ENCODE measurements at regions not wholly inside any gene's neighbourhood (a gene's known extent, or its start where the extent isn't known, plus 50 kb on each side); places are given as distances from the start of the nearest gene placed in this dataset.

DNA sequence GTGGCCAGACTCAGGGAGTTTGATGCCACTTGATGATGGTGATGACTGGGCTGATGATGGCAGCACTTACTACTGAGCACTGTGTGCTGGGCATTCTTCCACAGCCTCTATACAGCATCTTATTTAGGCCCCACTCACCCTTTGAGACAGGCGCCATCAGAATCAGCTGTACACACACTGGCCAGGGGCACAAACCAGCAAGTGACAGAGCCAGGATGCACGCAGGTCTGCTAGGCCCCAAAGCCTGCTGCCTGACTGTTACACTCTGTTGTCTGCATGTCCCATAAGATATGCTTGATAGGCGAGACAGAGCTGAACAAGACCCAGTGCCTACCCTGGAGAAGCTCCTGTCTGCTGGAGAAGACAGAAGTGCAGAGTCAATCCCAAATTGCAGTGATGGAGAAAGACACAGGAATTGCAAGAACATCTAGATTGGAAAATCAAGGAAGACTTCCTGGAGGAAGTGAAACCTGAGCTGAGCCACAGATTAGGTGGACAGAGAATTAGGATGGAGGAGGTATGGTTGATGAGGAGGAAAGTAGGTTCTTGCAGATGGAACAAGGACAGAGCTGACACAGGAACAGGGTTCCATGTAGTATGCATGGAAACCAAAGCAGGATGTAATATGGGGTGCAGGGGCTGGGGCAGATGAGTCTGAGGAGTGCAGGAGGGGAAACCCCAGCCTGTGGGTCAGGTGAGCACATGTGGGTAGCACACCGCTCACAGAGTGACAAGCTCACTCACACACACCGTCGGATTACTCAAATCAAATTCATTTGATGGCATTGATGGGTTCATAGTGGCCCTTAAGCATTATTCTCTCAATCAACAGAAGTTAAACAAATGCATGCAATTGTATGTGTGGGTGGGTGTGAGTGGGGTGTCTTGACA, 117.3 kb downstream of the BEGAIN start:
- DNase-seq (ENCODE audit: low spot score) = no peak

DNA sequence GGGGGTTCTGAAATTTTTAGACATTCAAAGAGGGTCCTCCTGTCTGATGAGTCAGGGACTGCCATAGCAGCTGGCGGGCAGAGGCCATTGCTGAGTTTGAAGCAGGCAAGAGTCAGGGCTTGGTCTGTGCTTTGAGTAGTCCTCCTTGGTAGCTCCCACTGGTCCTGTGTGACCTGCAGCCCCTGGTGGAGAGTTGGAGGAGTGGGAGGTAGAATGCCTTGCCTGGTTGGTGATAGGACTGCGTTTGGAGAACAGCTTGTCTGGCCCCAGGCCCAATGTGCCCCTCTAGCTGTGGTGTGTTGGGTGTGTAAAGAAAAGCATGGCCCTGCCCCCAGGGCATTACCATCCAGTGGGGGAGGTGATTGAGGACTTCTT, 116.7 kb downstream of the BEGAIN start:
- no peak for DNase-seq (ENCODE audit: low spot score)

DNA sequence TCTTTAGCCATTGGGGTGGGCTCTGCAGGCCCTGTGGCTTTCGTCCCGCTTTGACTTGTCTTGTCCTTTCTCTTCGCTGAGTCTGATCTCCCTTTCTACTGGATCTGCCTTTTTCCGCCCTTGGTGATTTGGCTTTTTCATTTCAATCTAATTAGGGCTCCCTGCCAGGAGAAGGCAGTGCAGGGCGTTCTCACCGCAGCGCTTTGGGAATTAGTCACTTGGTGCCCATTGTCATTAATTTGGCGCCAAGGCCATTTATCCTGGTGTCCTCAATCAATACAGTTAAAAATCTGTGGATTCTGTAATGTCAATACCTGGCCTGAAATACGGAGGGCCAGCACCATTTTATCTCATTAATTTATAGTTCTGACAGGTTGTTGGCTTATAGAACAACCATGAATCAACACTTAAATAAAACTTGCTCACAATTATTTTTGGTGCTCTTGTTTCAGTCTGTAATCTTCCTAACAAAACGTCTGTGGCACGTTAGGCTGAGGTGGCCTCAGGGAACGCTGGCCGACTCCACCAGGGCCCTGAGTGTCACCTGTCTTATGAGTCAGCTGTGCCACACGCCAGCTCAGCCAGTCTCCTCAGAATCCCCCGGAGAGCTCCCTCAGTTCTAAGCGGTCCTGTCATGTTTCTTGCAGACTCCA, 115.7 kb downstream of the BEGAIN start:
- no peak for DNase-seq (ENCODE audit: low spot score)

DNA sequence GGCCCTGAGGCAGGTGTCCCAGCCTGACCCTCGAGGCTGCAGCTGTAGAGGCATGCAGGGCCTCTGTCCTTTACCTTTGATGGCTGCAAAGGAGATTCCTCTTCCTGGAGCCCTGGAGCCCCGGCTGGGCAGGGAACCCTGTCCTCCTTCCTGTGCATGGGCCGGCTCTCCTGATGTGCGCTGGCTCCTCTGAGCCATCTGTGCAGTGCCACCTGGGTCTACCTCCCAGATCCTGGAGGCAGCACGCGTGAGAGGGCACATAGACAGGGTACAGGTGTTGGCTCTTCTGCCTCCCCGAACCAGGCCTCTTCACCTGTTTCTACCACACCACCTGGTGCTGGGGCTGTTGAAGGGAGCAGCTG, 115.1 kb downstream of the BEGAIN start:
- DNase-seq (ENCODE audit: low spot score) = no peak

DNA sequence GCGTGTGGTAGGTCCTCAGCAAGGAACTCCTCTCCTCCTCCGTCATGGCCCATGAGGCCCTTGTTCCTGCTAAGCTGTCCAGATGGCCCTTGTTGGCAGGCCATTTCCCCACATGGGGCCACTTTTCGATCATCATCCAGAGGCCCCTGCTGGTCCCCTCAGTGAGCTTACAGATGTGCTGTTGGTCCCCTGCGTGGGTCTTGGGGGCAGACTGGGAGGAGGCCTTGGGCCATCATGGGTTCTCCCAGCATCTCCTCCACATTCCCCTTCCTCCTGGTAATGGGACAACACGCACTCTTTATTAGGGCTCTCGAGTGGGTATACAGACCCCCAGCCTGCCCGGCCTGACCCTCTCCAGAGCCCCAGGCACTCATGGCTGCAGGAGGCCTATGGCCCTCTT, 114.7 kb downstream of the BEGAIN start:
- DNase-seq (ENCODE audit: low spot score) = no peak

DNA sequence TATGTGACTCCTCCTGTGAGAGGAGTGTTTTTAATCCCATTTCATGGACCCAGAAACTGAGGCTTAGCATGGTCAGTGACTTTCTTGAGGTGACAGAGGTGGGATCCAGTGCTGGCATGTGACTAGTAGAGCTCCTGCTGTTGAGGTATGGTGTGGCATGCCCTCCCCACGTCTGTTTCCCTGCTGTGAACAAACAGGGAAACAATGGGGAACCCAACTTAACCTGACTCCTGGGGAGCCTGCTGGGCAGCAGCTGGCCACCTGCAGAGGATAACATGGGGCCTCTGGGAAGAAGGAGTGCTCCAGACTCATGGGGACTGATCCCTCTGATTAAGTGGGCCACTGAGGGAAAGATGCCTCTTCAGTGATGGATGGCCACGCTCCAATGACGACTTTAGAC, 114.0 kb downstream of the BEGAIN start:
- no peak for DNase-seq (ENCODE audit: low spot score)

DNA sequence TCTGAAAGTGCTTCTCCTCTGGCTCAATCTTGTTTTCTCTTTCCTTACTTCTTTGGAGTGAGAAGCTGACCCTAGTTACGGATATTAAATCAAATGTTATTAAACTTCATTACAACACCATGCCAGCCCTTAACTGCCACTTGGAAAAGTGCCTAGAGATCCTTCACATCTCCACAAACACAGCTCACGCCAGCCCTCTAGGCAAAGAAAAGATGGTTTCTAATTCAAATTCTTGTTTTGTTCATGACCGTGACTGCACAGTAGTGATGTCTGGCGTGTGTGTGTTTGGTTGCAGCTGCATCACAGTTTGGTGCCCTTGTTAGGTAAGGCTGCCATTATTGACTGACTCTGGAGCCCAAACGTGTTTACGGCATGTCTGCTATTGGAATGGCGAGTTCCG, 113.0 kb downstream of the BEGAIN start:
- no peak for DNase-seq (ENCODE audit: low spot score)

DNA sequence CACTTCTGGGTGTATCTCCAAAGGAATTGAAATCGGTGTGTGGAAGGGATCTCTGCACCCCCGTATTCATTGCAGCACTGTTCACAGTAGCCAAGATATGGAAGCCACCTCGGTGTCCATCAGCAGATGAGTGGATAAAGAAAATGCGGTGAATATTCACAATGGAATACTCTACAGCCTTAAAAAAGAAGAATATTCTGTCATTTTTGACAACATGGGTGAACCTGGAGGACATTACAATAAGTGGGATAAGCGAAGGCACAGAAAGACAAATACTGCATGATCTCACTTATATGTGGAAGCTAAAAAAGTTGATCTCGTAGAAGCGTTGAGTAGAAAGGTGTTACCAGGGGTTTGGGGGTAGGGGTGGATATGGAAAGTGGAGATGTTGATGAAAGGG, 111.9 kb downstream of the BEGAIN start:
- no peak for DNase-seq (ENCODE audit: low spot score)

DNA sequence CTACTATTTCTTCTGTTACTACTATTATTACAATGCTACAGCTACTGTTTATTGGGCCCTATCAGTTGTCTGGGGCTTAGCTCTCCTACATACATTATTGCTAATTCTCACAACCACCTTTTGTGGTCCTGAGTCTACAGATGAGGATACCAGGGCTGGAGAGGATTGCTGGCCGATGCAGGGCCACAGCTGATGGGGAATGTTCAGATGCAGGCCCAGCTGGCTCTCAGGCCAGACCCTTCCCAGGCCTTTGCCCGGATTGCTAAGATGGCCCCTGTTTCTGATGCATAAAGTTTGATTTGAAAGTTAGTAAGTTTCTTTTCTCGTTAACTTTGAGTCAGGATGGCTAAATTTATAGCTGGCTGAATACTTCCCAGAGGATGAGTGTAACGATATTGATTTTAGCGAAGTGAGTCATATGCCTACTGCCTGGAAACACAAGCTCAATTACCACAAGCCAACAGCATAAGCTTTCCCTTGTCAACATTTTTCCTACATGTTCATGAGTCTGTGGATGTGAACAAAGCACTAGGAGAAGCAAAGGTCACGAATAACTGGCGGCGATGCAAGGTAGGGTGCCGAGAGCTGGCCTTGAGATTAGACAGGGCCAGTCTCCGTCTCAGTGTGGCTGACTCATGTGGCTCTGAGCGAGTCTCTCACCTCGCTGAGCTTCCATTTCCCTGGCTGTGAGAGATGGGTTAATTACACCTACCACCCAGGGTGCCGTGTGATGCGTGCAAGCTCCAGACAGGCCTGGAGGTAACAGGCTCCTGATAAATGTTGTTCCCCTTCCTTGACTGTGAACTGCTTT, 111.0 kb downstream of the BEGAIN start:
- DNase-seq (ENCODE audit: low spot score) = no peak

DNA sequence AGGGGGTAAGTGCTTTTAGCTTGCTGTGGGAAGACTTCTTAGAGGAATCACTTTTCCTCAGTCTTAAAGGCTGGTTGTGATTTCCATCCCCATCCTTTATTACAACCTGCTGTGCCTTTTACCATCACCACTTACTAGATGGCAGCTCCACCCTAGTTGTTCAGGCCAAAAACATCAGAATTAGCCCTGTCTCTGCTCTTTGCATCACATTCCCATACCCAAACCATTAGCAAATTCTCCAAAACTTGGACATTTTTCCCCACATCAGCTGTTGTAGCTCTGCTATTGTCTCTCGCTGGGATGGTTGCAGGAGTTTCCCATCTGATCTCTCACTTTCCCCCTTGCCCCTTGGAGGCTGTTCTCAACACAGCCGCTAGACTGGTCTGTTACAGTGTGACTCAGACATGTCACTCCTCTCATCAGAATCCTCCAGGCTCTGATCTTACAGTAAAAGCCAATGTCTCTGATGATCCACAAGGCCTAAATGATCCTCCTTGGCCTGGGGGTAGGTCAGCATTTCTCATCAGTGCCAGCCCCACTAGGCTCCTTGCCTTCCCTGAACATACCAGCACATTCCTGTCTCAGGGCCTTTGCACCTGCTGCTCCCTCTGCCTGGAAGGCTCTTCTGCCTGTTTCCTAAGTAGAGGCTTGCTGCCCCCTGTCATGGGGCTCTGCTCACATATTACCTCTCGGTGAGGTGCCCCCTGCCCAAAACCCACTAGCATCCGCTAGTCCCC, 102.5 kb downstream of the BEGAIN start:
- no peak for DNase-seq (ENCODE audit: low spot score)

DNA sequence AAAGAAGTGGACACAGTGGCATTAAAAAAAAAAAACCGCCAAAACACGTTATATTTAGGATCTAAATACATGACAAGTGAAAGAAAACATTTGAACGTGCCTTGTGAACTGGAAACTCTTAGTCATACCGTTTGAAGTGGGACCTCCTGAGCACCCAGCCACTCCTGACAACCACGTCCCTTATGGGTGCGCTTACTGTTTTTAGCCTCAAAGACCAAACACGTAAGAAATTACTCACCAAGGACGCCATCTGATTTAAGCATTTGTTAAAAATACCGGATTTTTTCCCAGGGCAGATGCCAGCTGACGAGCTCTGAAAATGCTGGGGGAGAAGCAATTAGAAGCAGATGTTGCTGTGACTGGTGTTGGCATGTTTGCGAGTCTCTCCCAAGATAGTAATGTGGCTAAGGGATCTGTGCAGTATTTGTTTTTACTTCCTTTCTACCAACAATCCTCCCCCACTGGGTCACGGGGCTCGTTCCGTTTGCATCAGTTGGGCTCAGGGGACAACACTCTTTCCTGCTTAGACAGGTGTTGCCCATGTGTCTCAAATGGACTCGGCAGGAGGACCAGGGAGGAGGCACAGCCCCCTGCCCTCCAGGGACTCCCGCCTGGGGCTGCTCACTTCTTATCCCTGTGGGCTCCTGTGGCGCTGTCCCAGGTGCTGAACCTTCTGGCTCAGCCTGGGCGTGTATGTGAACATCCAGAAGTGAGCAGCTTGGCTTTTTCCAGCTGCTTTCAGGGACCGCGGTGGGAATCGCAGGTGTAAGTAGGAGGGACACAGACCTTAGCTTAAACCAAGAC, 101.0 kb downstream of the BEGAIN start:
- DNase-seq (ENCODE audit: low spot score) = no peak

Data from hematopoietic multipotent progenitor cell treated with erythropoietin and hydrocortisone succinate and interleukin-3 and kit ligand, for 17 days (in vitro differentiated cells).